ENCODE measurements at regions not wholly inside any gene's neighbourhood (a gene's known extent, or its start where the extent isn't known, plus 50 kb on each side); places are given as distances from the start of the nearest gene placed in this dataset.
"Not testable (repeated sequence)": the region's sequence is repeated elsewhere in the genome, so short reads cannot be mapped to it uniquely, and the experiment has no call there.

DNA sequence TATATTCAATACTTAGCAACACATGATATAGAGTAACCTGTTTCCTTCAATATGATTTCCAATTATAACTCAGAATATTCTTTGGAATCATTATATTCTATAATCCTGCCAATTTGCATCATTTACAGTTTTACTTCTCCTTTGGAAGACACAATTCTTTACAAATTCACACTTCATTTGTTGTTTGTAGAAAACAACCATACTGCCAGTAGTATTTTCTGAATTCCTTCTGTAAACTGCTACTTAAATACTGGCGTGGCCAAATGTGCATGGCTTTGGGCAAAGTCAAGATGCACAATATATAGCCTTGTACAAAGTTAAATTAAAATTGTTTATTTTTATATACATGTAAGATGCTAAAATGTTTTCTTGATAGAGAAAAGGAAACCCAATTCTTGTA lies 687.1 kb upstream of the NEGR1 start:
- TF ChIP-seq EP300 (conservative IDR thresholded peaks at IDR 0.05; ENCODE audit: poor library complexity, severe bottlenecking) = no peak
- TF ChIP-seq, protein P1, sequence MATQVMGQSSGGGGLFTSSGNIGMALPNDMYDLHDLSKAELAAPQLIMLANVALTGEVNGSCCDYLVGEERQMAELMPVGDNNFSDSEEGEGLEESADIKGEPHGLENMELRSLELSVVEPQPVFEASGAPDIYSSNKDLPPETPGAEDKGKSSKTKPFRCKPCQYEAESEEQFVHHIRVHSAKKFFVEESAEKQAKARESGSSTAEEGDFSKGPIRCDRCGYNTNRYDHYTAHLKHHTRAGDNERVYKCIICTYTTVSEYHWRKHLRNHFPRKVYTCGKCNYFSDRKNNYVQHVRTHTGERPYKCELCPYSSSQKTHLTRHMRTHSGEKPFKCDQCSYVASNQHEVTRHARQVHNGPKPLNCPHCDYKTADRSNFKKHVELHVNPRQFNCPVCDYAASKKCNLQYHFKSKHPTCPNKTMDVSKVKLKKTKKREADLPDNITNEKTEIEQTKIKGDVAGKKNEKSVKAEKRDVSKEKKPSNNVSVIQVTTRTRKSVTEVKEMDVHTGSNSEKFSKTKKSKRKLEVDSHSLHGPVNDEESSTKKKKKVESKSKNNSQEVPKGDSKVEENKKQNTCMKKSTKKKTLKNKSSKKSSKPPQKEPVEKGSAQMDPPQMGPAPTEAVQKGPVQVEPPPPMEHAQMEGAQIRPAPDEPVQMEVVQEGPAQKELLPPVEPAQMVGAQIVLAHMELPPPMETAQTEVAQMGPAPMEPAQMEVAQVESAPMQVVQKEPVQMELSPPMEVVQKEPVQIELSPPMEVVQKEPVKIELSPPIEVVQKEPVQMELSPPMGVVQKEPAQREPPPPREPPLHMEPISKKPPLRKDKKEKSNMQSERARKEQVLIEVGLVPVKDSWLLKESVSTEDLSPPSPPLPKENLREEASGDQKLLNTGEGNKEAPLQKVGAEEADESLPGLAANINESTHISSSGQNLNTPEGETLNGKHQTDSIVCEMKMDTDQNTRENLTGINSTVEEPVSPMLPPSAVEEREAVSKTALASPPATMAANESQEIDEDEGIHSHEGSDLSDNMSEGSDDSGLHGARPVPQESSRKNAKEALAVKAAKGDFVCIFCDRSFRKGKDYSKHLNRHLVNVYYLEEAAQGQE (IDR thresholded peaks at IDR 0.05; ENCODE audit: borderline replicate concordance) = no peak
- no peak for TF ChIP-seq TAF1 (IDR thresholded peaks at IDR 0.05; ENCODE audit: low read depth)
- TF ChIP-seq, protein P2, sequence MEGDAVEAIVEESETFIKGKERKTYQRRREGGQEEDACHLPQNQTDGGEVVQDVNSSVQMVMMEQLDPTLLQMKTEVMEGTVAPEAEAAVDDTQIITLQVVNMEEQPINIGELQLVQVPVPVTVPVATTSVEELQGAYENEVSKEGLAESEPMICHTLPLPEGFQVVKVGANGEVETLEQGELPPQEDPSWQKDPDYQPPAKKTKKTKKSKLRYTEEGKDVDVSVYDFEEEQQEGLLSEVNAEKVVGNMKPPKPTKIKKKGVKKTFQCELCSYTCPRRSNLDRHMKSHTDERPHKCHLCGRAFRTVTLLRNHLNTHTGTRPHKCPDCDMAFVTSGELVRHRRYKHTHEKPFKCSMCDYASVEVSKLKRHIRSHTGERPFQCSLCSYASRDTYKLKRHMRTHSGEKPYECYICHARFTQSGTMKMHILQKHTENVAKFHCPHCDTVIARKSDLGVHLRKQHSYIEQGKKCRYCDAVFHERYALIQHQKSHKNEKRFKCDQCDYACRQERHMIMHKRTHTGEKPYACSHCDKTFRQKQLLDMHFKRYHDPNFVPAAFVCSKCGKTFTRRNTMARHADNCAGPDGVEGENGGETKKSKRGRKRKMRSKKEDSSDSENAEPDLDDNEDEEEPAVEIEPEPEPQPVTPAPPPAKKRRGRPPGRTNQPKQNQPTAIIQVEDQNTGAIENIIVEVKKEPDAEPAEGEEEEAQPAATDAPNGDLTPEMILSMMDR (IDR thresholded peaks at IDR 0.05; ENCODE audit: poor library complexity, severe bottlenecking) = no peak
- TF ChIP-seq POLR2AphosphoS5 (IDR thresholded peaks at IDR 0.05) = no peak
- TF ChIP-seq RAD21 (conservative IDR thresholded peaks at IDR 0.05) = no peak
- TF ChIP-seq MXI1 (conservative IDR thresholded peaks at IDR 0.05; ENCODE audit: poor library complexity, severe bottlenecking) = no peak
- TF ChIP-seq SMC3 (conservative IDR thresholded peaks at IDR 0.05; ENCODE audit: poor library complexity) = no peak
- TF ChIP-seq EZH2 (IDR thresholded peaks at IDR 0.05; ENCODE audit: borderline replicate concordance, insufficient read depth, low read length, poor library complexity, severe bottlenecking) = no peak
- no peak overlapping the region for H3K27ac ChIP-seq (ENCODE audit: low read length)
- H3K4me3 ChIP-seq (ENCODE audit: low read length) = no peak overlapping the region
- H2AFZ ChIP-seq (ENCODE audit: low read depth, low read length) = no peak overlapping the region
- no peaks in the 10 kb centered on the region for H3K27me3 ChIP-seq (ENCODE audit: insufficient read depth, low read depth, low read length)
- H3K9me2 ChIP-seq (ENCODE audit: insufficient read depth, low read length) = no peaks in the 10 kb centered on the region
- no peaks in the 10 kb centered on the region for H3F3A ChIP-seq (ENCODE audit: insufficient read depth, low read length, poor library complexity, severe bottlenecking)
- H3K79me2 ChIP-seq (replicated peaks; ENCODE audit: insufficient read depth, low read length) = no peaks in the 10 kb centered on the region
- H4K20me1 ChIP-seq (ENCODE audit: insufficient read depth) = no peaks in the 10 kb centered on the region
- no peak overlapping the region for H3K9ac ChIP-seq (ENCODE audit: low read length)
- no peak overlapping the region for H3K4me2 ChIP-seq (ENCODE audit: low read length)
- no peaks in the 10 kb centered on the region for H3K9me3 ChIP-seq (ENCODE audit: low read length)
- H3K36me3 ChIP-seq (ENCODE audit: insufficient read depth, low read length) = no peaks in the 10 kb centered on the region

- Histone ChIP-seq H3K9me3 (ENCODE audit: low read length) (no peaks in the 10 kb centered on the region), H3K27ac (ENCODE audit: low read length) (no peak overlapping the region), H3K4me2 (ENCODE audit: low read length) (no peak overlapping the region), H4K20me1 (ENCODE audit: insufficient read depth) (no peaks in the 10 kb centered on the region), H3K9me2 (ENCODE audit: insufficient read depth, low read length) (no peaks in the 10 kb centered on the region), H3K9ac (ENCODE audit: low read length) (no peak overlapping the region), H3K27me3 (ENCODE audit: insufficient read depth, low read depth, low read length) (no peaks in the 10 kb centered on the region), H3F3A (ENCODE audit: insufficient read depth, low read length, poor library complexity, severe bottlenecking) (no peaks in the 10 kb centered on the region), H3K79me2 (replicated peaks; ENCODE audit: insufficient read depth, low read length) (no peaks in the 10 kb centered on the region), H2AFZ (ENCODE audit: low read depth, low read length) (no peak overlapping the region), H3K36me3 (ENCODE audit: insufficient read depth, low read length) (no peaks in the 10 kb centered on the region), H3K4me3 (ENCODE audit: low read length) (no peak overlapping the region)
- TF ChIP-seq SMC3 (conservative IDR thresholded peaks at IDR 0.05; ENCODE audit: poor library complexity) (no peak), MXI1 (conservative IDR thresholded peaks at IDR 0.05; ENCODE audit: poor library complexity, severe bottlenecking) (no peak), RAD21 (conservative IDR thresholded peaks at IDR 0.05) (no peak), TAF1 (IDR thresholded peaks at IDR 0.05; ENCODE audit: low read depth) (no peak), EZH2 (IDR thresholded peaks at IDR 0.05; ENCODE audit: borderline replicate concordance, insufficient read depth, low read length, poor library complexity, severe bottlenecking) (no peak), POLR2AphosphoS5 (IDR thresholded peaks at IDR 0.05) (no peak), EP300 (conservative IDR thresholded peaks at IDR 0.05; ENCODE audit: poor library complexity, severe bottlenecking) (no peak)
- TF ChIP-seq, protein P2 (IDR thresholded peaks at IDR 0.05; ENCODE audit: poor library complexity, severe bottlenecking) = no peak
- TF ChIP-seq, protein P1 (IDR thresholded peaks at IDR 0.05; ENCODE audit: borderline replicate concordance) = no peak
These were observed 672.6 kb upstream of the NEGR1 start for GRCh38 chr1:72954943-72955342.

DNA sequence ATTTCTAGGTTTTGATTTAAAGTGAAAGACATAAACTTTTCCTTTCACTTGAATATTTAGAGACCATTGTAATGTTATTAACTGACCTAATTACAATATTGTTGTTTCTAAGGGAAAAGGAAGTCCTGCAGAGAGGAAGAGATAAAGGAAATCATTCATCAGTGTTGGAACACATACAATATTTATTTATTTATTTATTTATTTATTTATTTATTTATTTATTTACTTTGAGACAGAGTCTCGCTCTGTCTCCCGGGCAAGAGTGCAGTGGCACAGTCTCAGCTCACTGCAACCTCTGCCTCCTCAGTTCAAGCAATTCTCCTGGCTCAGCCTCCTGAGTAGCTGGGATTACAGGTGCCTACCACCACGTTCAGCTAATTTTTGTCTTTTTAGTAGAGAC lies 668.6 kb upstream of the NEGR1 start:
- not testable (repeated sequence) for H3K27ac ChIP-seq (ENCODE audit: low read length); H3K27me3 ChIP-seq (ENCODE audit: insufficient read depth, low read depth, low read length); H3K9ac ChIP-seq (ENCODE audit: low read length); H4K20me1 ChIP-seq (ENCODE audit: insufficient read depth); H3K4me3 ChIP-seq (ENCODE audit: low read length); H3K36me3 ChIP-seq (ENCODE audit: insufficient read depth, low read length); H3K9me3 ChIP-seq (ENCODE audit: low read length); H3K4me2 ChIP-seq (ENCODE audit: low read length); H3F3A ChIP-seq (ENCODE audit: insufficient read depth, low read length, poor library complexity, severe bottlenecking); H2AFZ ChIP-seq (ENCODE audit: low read depth, low read length); H3K9me2 ChIP-seq (ENCODE audit: insufficient read depth, low read length); H3K79me2 ChIP-seq (replicated peaks; ENCODE audit: insufficient read depth, low read length)
